Esophagus muscularis mucosa (tissue), 4 donors: ENCODE measurements at regions not wholly inside any gene's neighbourhood (a gene's known extent, or its start where the extent isn't known, plus 50 kb on each side); places are given as distances from the start of the nearest gene placed in this dataset.

Experiments used
- EP300 ChIP-seq: sonication (generic); formaldehyde crosslinking; IDR thresholded peaks from one replicate; pipeline ENCODE4 v1.6.1; 2017; ENCODE audit warnings: antibody characterized with exemption
- POLR2A ChIP-seq: fragments of 450-650 bp; IDR thresholded peaks from one replicate; pipeline ENCODE4 v1.6.1; 2017; ENCODE audit warnings: antibody characterized with exemption, moderate library complexity, mild to moderate bottlenecking, low read depth
- POLR2AphosphoS5 ChIP-seq, 2 donors: sonication (generic); formaldehyde crosslinking; IDR thresholded peaks; one replicate each; pipeline ENCODE4 v1.6.1; 2017; ENCODE audit warnings: antibody characterized with exemption in 2 of 2
- TF ChIP-seq, protein P1 (sequence below), 3 experiments: fragments of 200-600 bp in 2 of 3; fragments of 450-650 bp in 1 of 3; sonication (generic) in 2 of 3; IDR thresholded peaks; one replicate each; pipeline ENCODE4 v1.5.1; 2017 to 2019; ENCODE audit warnings: antibody characterized with exemption in 3 of 3, mild to moderate bottlenecking in 2 of 3, moderate library complexity in 1 of 3

DNA sequence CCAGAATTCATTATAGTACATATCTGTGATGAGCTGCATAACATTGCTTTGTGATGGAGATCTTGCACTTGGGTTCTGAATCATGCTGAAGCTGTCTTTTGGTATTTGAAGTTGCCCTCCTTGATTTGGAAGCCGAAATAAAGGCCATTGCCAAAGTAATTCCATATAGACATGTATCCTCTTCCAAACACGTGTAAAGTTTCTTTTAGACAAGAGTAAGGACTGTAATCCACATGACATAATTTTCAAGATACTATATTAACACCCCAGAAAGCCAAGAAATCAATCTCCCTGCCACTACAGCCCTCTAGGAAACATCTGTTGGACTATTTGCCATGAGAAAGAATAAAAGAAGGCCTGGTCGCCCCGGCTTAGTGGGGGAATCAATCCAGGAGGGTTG lies 754.2 kb downstream of the FGF9 start:
- TF ChIP-seq, protein P1, sequence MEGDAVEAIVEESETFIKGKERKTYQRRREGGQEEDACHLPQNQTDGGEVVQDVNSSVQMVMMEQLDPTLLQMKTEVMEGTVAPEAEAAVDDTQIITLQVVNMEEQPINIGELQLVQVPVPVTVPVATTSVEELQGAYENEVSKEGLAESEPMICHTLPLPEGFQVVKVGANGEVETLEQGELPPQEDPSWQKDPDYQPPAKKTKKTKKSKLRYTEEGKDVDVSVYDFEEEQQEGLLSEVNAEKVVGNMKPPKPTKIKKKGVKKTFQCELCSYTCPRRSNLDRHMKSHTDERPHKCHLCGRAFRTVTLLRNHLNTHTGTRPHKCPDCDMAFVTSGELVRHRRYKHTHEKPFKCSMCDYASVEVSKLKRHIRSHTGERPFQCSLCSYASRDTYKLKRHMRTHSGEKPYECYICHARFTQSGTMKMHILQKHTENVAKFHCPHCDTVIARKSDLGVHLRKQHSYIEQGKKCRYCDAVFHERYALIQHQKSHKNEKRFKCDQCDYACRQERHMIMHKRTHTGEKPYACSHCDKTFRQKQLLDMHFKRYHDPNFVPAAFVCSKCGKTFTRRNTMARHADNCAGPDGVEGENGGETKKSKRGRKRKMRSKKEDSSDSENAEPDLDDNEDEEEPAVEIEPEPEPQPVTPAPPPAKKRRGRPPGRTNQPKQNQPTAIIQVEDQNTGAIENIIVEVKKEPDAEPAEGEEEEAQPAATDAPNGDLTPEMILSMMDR (IDR thresholded peaks at IDR 0.05) = no peak
- TF ChIP-seq POLR2A (no peak), EP300 (no peak), POLR2AphosphoS5 (IDR thresholded peaks at IDR 0.05) (no peak)
